ENCODE measurements at regions not wholly inside any gene's neighbourhood (a gene's known extent, or its start where the extent isn't known, plus 50 kb on each side); places are given as distances from the start of the nearest gene placed in this dataset.

DNA sequence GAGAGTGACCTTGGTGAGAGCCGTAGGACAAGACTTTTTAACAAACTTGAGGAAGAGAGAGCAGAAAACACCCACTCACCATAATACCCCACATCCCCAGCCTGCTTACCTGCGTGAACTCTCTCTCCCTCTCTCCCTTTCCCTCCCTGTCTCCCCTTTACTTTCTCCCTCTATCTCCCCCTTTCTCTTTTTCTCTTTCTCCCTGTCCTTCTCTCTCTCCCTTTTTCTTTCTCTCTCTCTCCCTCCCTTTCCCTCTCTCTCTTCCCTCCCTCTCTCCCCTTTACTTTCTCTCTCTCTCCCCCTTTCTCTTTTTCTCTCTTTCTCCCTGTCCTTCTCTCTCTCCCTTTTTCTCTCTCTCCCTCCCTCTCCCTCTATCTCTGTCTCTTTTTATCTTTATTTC is 464.0 kb upstream of the AUTS2 start:
- no peak for DNase-seq

DNA sequence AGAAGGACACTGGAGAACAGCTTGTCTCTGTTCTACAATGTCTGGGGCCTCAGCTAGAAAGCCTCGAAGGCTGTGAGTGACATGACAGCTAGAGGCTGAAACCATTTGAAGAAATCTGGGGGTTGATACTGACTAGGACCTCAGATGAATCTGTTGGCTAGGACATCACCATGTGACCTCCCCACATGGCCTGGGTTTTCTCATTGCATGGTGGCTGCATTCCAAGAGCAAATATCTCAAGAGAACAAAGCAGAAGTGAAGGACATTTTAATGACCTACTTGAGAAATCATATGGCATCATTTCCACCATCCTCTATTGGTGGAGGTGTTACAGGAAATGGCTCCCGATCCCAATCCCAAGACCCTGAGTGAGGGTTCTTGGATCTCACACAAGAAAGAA is 450.6 kb upstream of the AUTS2 start:
- no peak for DNase-seq

DNA sequence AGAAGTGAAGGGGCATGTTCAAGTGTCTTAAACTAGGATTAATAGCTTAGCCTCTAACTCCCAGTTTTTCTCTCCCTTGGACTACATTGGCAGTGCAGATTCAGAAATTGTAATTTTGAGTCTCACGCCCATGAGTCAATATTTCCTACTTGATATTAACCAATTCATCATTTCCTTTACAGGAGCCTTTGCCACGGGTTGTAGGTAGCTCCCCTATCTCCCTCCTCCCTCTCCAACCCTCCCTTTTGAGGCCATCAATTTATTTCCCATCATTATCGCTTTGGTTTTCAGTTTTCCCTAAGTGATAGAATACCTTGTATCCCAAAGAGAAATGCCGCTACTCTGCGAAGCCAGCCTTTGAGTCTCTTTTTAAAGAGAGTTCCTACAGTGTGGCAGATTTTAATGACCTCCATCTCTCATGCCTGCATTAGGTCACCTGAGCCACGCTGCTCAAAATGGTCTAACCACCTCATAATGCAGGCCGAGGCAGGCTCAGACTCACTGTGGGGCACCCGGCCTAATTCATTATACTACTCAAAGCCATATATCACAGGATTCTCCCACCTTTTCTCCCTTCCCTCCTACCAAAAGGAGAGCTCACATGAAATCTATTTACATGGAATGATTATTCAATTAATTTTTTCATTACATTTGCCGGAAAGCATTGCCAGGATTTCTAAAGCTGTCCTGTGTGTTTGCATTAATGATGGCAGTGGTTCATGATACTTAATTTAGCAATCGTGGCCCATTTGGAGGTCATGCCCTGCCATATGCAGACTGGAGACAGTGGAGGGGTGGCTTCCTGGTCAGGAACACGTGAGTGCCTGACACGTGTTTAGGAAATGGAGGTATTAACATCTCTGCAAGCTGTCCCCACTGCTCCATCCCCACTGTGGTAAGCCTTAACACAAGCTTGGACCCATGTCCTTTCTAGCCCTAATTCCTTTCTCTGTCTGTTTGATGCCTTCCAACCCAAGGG is 448.2 kb upstream of the AUTS2 start:
- DNase-seq: no peak

DNA sequence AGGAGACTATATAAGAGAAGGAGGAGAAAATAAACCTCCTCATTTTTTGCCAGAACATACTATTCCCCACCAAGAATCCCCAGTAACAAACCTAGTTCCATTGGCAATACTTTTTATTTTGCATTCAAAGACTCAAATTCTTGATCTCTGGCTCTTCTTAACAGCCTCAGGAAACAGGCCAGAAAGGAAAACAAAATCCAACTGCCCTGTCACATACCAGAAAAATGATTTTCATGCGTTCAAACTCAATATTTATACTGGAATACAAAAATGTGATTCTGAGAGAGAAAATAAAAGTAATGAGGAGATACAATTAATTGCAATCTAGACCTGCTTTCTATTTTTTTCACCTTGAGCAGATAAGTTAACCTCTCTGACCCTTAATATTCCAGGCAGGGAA is 435.9 kb upstream of the AUTS2 start:
- no peak for DNase-seq

DNA sequence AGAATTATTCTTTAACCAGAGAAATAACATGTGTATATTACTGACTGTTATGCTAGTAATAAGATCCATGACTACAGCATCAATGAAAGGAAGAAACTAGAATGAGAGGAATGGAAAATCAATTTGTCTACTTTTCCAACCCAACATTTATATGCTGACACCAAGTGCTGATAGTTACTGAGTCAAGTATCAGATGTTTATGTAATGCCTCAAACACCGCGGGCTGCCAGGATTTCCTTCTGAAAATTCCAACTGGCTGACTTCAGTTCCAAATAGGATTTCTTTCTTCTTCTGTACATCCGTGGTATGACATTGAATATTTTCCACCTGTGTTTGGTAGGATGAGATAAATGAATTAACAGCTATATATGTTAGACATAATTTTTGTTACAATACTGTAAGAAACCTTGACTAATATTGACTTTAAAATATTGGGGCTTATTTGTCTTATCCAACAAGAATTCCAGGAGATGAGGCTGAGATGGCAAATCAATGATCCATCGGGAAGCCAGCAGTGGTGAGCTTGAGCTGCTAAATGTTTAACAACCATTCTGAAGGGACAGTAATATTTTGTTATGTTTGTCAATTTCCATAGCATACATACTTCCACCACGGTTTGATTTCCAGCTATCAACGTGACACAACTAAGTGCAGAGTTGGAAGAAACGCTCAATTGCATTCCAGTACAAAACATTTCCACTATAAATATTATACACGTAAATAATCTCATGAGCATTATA is 435.2 kb upstream of the AUTS2 start:
- no peak for DNase-seq

DNA sequence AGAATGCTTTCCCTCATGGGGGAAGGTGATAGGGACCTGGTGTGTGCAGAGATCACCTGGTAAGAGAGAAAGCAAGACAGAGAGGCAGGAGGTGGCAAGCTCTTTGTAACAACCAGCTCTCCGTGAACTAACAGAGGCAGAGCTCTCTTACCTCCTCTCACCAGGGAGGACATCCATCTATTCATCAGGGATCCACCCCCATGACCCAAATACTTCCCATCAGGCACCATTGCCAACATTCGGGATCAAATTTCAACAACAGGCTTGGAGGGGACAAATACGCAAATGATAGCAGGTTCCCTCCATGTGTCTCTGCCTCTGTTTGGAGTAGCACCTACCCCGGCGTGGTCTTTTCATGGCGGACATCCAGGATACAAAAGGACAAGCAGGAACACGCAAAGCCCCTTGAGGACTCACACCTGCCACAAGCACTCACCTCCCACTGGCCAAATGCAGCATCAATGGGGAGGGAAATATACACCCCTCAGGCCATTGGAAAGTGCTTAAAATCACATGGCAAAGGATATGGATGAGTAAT is 431.2 kb upstream of the AUTS2 start:
- no peak for DNase-seq

DNA sequence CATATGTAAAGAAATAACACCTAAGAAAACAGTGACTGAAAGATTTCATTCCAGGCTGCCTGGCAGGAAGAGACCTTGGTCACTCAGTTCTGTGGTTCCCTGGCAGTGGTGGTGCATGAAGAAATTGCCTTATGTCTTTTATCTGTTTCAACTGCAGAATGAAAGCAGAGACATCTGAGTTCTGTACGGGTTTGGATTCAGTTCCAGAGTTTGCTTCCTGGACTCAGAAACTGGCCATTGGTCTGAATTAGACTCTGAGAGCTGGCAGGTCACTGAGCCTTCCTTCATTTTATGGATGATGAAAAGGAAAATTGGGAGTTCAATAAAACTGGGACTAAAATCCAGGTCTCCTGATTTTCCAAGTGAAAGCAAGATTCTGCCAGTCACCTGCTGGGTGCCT is 428.9 kb upstream of the AUTS2 start:
- no peak for DNase-seq

DNA sequence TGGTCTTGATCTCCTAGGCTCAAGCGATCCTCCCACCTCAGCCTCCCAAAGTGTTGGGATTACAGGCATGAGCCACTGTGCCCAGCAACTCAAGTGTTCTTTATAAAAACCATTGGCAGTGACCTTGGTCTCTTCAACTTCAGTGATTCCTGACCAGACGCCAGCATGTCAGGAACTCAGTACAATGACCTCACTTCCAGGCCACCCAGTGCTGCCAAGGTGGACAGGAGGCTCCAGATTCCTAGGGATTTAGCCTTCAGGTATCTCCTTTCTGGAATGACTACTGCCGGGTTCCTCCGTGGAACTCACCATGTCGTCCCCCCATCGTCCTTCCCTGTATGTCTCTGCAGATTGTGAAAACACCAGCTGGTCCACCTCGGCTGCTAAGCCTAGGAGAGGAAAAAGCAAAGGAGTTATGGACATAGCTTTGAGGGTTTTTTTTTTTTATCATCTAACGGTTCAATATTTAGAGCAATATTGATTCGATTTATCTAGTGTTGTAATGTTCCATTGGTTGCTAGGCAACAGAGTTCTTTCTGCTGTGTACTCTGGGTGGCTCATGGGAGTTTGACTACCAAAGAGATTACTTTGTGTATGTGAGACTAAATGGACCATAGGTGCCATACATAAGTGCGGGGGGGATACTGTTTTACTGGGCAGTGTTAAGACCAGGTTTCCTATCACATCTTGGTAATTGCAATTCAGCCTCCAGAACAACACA is 425.8 kb upstream of the AUTS2 start:
- no peak for DNase-seq

DNA sequence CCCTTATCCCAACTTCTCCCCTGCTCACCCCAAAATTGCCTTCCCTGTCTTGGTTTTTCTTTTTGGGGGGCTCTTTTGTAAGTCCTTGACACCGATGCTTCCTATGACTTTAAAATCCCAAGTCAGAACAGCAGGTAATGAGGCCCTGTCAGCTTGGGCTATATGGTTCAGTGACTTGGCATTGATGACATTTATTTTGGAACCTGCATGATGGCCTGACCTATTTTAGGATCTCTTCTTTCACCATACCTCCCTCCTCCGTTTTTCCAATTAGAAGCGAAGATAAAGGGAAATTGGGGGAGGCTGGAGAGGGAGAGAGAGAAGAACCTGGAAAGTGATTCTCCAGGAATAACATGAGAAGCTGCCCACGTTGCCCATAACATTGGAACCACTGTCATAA is 424.9 kb upstream of the AUTS2 start:
- no peak for DNase-seq

DNA sequence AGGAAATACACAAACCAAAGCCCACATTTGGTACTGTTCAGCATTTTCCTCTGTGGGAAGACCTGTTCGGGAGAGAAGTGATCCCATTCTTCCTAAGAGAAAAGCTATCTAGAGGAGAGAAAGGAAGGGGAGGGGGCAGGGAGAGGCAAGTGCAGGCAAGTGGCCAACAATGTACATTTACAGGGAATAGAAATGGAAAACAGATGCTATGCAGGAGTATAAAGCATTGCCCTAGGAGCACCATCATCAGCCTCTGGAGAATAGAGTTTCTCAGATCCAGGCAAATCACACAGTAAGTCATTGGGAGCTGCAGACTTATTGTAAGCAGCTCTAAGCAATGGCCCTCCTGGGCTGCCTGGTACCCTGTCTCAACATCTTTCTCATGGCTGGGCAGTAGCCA is 424.4 kb upstream of the AUTS2 start:
- no peak for DNase-seq

DNA sequence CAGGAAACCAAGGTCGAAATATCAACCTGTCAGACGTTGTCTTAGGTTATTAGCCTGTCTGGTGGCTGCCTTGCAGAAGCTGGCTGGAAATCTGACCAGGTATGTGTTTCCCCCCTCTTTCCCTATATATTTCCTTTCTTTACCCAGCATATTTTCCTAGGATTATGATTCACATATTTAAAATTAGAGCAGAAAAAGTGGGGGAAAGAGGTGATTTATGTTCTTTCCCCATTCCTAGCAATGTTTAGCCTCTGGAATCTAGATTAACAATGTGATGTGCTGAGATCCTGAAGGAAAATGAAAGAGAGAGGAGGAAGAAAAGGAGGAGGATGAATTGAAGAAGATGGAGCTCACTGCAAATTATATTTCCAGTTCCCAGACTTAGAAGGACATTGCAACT is 421.4 kb upstream of the AUTS2 start:
- no peak for DNase-seq

DNA sequence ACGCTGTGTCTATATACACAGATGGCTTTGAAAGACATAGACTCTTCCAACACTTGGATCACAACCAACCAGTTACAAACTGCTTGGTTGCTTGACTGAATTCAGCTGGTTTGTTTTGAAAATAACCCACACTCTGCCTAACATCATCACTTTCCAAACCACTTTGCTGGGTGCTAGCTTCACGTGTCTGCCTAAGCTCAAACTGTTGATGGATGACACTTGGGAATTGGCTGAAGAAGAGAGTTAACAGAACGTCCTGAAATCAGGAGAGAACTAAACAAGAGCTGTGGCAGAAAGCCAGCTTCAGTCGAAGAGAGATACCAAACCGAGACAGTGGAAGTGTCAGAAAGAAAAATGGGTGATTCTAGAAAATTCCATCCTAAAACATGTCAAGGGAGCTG is 420.8 kb upstream of the AUTS2 start:
- no peak for DNase-seq

DNA sequence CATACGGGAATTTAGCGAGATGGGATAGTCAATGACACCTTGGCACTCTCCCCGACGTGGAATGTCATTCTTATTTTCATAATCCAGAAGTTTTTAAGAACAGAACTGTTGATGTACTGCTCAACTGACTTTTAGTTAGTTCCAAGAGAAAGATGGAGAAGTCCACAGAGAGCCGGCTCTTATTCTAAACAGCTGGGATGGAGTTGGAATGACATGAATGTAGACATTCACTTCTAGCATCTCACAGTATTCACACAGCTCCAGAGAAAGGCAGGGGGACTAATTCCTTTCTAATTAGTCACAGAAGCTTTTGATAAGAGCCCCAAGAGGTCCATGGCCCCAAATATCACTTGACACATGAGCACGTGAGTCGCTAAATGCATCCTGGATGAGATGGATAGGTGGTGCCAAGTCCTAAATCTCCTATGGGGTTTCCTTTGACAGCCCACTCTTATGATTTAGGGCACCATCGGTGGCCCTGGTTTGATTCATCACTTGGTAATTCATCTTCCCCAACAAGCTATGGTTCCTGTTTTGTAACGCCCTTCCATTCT is 420.3 kb upstream of the AUTS2 start:
- DNase-seq: no peak

DNA sequence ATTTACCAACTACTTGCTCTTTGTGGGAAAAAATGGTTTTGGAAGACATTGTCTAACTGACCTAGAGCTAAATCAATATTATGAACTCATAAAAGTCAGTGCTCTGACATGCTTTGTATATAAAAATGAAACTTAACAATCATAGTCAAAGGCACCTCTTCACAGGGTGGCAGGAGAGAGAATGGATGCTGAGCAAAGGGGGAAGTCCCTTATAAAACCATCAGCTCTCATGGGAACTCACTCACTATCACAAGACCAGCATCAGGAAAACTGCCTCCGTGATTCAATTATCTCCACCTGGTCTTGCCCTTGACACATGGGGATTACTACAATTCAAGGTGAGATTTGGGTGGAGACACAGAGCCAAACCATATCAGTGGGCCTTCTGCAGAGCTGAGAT is 417.6 kb upstream of the AUTS2 start:
- no peak for DNase-seq

DNA sequence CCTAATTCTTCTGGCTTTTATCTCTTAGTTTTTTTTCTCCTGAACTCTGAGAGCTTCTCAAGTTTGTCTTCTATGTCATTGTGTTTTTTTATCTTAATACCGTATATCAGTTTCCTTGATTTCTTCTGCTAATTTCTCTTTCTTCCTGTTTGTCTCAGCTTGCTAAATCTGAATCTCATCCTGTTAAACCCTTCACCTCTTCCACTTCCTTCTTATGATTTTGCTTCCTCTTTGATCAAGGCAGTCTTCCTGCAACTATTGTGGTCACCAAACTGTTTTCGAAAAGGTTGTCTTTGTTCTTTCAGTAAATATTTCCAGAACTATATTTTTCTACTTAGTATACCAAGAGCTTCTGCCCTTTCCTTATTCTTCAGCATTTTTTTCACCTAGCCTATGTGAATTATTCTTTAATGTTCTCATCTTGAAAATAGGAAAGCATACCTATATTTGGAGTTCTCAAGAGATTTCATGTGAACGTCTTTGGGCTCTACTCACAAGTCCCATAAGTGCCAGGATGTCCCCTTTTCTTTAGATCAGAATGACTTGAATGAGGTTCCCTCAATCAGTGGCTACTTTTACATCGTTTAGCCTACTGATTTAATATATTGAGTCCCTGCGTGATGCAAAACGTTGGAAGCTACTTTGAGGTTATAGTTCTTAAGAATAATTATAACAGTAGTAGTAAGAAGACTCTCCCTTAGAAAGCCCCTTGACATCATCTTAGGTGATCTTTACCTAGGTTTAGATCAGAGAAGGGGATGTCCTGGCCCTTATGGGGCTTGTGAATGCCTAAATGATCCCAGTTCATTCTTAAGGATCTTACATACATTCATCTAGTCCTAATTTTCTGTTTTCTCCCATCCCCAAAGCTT is 415.4 kb upstream of the AUTS2 start:
- no peak for DNase-seq

DNA sequence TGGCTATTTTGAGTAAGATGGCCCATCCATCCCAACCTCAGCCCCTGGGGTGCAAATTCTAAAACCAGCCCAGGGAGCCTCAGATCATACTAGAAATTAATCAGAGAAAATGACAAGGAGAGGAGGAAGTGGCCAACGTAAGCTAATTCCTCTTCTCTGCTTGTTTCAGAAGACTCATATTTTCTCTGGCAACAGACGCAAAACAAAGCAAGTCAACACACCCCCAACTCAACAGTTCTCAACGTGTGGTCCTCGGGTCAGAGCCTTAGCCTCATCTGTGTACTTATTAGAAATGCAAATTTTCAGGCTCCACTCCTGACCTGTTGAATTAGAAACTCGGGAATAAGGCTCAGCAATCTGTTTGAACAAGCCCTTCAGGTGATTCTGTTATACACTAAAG is 413.9 kb upstream of the AUTS2 start:
- no peak for DNase-seq

DNA sequence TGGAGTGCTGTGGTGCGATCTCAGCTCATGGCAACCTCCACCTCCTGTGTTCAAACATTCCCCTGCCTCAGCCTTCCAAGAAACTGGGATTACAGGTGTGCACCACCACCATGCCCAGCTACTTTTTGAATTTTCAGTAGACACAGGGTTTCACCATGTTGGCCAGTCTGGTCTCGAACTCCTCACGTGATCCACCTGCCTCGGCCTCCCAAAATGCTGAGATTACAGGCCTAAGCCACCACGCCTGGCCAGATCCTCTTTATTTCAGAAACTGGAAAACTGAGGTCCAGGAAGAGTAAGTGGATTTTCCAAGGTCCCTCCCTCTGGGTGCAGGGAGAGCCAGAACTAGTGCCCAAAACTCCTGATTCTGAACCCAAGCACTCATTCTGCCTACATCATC is 413.1 kb upstream of the AUTS2 start:
- no peak for DNase-seq

DNA sequence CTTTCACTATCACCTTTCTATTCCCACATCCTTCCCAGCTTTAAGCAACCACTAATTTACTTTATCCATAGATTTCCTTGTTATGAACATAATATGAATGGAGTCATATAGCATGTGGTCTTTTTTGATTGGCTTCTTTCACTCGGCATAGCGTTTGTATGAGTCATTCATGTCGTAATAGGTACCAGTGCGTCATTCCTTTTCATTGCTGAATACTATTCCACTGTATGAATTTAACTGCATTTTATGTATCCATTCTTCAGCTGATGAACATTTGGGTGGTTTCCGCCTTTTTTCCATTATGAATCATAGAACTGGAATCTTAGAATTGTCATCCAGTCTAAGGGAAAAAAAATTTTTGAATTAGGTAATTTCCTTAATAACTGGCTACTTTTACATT is 411.3 kb upstream of the AUTS2 start:
- DNase-seq: no peak

DNA sequence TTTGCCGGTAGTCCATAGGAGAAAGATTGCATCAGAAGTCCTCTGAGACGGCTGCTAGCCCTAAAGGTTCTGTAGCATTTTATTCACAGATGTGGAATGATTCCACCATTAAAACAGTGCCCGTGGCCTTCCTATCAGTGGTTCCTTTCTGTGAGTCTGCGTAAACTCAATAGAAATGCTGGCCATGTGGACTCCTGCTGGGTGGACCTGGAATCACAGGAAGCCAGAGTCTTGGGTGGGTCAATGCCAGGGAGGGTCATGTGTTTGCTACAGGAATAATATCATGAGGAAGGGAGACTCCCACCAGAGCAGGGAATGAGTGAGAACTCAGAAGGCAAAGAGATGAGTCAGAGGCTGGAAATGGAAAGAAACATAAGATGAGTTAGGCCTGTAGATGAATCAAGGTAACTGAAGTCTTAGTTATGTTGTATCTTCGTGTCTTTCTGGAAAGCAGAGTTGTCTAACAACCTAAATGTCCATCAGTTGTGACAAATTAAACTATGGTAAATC is 410.4 kb upstream of the AUTS2 start:
- DNase-seq: no peak

DNA sequence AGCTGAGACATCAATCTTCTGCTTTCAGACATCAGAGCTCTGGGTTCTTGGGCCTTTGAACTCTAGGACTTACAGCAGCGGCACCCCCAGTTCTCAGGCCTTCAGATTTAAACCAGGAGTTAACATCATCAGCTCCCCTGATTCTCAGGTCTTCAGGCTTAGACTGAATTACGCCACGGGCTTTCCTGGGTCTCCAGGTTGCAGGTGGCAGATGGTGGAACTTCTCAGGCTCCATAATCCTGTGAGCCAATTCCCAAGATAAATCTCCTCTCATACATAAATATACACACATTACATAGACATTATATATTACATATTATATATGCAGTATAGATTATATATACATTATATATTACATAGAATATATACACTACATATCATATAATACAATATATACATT is 408.9 kb upstream of the AUTS2 start:
- DNase-seq: no peak

DNA sequence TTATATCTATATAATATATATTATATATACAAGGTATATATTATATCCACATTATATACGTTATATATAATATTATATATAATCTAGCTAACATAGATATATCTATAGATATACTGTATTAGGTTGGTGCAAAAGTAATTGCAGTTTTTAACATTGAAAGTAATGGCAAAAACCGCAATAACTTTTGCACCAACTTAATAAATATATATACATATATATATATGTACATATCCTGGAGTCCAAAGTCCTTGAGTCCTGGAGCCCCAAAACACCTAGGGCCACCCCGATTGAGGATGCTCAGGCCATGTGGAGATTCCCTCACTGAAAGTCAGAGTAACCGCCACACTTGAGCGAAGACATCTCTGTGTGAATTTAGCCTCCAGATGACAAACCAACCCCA is 408.2 kb upstream of the AUTS2 start:
- DNase-seq: no peak

DNA sequence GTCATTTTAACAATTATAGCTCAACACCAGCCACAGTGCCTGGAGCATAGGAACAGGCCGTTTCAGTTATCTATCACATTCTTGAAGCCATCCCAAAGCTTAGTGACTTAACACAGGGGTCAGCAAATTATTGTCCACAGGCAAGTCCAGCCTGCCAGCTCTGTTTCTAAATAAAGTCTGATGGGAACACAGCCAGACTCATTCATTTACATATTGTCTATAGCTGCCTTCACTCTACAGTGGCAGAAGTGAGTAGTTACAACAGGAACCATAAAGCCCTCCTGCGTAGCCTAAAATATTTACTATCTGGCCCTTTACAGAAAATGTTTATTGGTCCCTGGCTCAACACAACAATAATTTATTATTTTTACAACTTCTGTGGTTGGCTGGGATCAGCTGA is 407.5 kb upstream of the AUTS2 start:
- DNase-seq: no peak
